Epidermal melanocyte (primary cell): ENCODE measurements at regions not wholly inside any gene's neighbourhood (a gene's known extent, or its start where the extent isn't known, plus 50 kb on each side); places are given as distances from the start of the nearest gene placed in this dataset.
"Not testable (repeated sequence)": the region's sequence is repeated elsewhere in the genome, so short reads cannot be mapped to it uniquely, and the experiment has no call there.

Source experiments
- DNase-seq: peaks from one replicate; pipeline ENCODE4 v3.0.0; 2011; ENCODE audit warnings: low spot score; ENCODE audit not compliant: insufficient read length

DNA sequence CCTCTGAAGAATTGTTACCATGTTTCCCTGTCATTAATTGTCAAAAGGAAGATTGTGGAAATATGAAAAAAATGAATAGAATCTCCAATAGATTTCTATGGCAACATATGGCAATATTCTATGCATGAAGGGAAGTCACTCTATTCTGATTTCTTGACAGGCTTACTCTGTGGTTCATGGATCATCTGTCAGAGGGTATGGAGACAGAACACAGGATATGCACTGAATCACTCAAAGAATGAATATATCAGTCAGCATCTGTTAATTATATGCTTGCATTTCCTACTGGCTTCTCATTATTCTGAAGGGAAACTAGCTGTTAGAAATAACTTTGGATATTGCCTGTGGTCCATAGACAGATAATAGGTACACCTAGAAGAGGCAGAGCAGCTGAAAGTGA lies 918.9 kb downstream of the DTWD2 start:
- no peak for DNase-seq

DNA sequence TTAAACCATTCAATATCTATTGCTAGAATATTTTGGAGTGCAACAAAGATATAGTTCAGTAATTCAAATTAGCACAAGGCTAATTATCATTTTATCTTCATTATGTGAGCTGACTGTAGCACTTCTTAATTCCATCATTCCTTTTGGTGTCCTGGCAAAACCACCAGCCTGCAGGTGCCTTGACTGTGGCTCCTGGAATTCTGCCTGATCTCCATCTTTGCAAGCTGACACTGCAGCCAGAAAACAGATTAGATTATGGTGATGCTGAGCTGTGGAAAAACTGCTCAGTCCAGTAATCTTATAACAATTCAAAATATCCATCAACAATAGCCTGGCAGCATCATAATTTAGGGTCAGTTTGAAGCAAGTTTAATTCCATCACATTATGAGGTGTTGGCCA lies 919.5 kb downstream of the DTWD2 start:
- no peak for DNase-seq

DNA sequence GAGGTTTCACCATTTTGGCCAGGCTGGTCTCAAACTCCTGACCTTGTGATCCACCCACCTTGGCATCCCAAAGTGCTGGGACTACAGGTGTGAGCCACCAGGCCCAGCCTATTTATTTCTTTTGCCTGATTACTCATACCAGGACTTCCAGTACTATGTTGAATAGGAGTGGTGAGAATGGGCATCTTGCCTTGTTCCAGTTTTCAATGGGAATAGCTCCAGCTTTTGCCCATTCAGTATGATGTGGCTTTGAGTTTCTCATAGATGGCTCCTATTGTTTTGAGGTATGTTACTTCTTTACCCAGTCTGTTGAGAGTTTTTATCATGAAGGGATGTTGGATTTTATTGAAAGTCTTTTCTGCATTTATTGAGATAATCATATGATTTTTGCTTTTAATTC lies 924.5 kb downstream of the DTWD2 start:
- DNase-seq: not testable (repeated sequence)

DNA sequence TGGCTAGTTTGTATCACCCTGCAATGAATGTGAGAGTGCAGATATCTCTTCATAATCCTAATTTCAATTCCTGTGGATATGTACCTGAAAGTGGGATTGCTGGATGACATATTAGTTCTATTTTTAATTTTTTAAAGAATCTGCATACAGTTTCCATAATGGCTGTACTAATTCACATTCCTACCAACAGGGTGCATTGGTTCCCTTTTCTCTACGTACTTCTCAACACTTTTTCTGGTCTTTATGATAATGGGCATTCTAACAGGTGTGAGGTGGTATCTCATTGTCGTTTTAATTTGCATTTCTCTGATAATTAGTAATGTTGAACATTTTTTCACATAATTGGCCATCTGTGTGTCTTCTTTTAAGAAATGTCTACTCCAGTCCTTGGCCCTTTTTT lies 927.5 kb downstream of the DTWD2 start:
- no peak for DNase-seq

DNA sequence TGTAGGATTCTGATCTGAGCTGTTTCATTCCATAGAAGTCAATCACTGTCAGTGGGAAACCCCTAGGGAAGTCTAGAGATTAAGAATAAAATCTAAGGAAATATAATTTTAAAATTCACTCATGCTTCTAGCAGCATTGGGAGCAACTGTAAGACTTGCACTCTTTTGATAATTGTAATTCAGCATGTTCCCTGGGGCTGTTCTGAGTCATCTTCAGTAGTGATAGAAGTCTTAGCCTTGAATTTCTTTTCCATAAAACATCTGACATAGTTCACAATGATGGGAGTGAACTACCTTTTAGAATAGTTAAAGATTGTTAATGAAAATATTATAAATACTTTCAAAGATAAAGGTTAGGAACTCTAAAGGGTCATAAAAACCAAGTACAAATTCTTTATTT lies 935.8 kb downstream of the DTWD2 start:
- no peak for DNase-seq

DNA sequence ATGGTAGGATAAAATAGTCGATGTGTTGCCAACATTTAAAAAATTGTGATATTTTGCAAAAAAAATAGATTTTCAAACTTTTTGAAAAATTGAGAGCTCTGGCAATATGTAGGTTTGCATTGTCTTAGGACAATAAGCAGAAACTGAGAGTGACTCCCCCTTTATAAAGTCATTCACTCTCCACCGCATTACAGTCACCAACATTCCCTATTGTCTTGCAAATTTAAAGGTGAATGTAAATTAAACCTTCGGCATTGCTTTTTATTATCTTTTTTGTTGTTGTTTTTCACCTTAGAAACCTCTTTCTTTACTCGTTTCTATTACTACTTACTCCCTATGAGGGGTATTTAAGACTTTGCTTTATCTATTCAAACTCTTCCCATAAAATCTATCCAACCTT lies 944.2 kb downstream of the DTWD2 start:
- no peak for DNase-seq

DNA sequence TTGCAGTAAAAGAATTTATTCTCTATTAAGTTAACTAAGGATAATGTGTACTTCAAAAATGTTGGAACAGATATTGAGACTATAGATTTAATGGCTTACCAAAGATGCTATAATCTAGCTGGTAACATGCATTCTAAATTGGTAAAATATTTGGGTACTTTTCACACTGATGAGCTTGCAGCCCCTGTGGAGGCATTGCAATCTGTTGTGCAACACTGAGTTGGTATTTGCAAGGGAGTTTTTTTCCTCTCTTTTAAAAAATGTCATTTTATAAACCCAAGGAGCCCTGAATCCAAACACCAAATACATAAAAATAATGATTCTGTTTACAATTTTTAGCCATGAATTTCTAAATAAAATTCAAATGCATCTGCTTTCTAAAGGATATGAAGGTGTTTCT lies 944.8 kb downstream of the DTWD2 start:
- DNase-seq: no peak

DNA sequence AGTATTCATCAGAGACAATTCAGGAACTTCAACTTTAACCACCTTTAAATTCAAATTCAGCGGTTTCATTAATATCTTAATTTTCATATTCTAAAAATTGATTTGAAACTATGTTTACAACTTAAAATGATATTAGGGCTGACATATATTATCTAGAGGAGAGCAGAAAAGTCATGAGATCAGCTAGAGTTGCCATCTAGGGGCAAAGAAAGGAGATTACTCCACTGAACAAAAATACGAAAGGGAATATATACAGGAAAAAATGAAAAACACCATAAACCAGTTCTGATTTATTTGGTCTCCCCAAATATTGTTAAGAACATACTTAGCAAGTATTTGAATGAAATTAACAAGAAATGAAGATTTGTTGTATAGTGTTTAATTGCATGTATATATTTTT lies 946.3 kb downstream of the DTWD2 start:
- DNase-seq: no peak

DNA sequence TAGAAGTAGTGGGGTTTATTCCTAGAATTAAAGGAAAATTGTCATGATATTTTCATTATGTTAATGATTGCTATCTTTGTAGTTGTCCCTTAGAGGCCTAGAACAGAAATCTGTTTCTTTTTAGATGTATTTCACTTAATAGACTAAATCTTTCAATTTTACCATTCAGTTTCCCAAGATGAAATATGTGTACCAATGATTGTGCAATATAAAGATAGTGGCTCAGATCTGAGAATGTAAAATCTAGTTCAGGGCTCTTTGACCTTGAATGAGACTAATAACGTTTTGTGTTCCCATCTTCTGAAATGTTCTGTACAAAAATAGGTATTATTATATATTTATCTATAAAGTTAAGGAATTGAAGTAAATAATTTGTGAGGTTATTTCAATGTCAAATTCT lies 947.9 kb downstream of the DTWD2 start:
- no peak for DNase-seq

DNA sequence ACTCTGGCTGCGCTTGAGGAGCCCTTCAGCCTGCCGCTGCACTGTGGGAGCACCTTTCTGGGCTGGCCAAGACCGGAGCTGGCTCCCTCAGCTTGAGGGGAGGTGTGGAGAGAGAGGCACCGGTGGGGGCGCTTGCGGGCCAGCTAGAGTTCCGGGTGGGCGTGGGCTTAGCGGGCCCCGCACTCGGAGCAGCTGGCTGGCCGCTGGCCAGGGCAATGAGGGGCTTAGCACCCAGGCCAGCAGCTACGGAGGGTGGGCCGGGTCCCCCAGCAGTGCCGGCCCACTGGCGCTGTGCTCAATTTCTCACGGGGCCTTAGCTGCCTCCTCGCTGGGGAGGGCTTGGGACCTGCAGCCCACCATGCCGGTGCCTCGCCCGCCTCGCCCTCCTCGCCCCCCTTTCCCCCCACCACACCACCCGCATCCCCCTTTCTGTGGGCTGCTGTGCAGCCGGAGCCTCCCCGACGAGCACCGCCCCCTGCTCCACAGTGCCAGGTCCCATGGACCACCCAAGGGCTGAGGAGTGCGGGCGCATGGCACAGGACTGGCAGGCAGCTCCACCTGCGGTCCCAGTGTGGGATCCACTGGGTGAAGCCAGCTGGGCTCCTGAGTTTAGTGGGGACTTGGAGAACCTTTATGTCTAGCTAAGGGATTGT lies 954.5 kb downstream of the DTWD2 start:
- no peak for DNase-seq

DNA sequence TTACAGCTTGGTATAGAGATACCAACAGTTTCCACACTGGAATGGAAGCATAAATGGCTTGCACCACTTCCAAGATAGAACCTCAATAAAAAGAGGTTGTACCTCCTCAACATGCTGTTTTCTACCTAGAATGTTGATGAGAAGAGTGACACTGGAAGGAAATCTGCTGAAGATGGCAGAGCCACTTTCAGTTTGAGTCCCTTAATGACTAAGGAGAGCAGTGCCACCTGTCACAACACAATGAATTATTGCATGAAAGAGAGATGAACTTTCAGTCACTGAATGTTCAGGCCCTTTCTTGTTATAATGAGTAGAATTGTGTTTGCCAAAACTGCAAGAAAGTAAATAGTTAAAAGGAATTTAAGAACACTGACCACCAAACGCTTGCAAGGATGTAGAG lies 958.5 kb downstream of the DTWD2 start:
- no peak for DNase-seq

DNA sequence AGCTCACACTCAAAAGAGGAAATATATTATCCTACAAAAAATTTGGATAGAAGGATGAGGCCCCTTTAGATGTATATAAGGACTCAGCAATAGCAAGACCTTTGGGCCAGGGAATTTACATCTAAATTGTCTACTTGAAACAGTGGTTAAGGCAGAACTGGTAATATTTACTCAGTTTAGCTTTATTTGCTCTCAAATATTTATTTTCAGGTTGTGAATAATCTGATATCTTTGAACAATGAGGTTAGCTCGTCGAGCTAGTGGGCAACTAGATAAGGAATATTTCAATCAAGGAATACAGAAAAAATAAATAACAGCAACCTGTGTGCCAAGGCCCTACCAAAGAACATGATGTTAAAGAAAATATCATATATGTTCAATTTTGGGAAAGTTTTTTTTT lies 966.3 kb downstream of the DTWD2 start:
- no peak for DNase-seq

DNA sequence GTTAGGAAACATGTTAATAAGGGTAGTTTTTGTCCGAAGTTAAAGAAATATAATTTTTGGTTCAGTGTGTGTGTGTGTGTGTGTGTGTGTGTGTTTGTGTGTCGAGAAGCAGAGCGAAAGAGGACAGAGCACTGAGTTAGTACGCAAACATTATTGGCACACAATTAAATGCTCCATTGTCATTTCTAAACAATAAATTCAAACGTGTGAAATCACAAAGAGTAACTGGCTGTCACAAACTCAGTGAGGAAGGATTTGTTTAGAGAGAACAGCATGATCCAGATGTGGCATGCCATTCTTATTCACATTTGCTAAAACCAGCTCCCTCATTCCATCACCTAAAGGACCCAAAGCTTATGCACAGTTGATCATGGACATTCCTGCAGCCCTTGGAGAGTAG lies 970.8 kb downstream of the DTWD2 start:
- DNase-seq: no peak

DNA sequence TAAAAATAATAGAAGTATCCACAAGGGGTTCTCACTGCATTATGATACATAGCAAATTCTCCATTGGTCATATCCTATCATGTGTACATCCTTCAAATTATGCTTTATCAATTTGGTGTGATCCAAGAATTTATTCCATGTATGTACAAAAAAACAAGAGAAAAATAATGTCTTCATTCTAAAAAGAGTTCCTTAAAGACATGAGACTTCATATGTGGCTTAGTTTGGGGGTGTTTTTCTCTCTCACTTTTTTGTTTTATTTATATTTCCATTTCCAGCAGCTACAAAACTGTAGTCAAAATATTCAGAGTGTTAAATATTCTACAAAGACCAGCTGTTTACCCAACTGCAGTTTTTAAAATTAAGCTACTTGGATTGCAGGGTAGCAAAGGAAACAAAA lies 972.0 kb downstream of the DTWD2 start:
- no peak for DNase-seq

DNA sequence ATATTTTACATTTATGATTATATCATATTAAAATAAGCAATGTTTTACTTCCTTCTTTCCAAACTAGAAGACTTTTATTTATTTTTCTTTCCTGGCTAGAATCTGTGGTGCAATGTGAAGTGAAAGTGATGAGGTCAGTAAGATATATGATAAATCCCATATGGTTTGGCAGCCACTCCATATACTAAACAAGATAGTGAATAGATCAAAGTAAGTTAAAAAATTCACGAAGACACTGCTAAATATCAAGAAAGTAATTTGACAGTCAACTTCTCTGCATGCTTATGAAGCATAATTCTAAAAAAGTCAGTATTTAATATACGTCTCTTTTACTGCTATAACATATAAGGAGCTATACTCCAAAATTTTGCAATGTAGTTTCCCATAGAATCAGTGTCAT lies 972.8 kb downstream of the DTWD2 start:
- DNase-seq: no peak

DNA sequence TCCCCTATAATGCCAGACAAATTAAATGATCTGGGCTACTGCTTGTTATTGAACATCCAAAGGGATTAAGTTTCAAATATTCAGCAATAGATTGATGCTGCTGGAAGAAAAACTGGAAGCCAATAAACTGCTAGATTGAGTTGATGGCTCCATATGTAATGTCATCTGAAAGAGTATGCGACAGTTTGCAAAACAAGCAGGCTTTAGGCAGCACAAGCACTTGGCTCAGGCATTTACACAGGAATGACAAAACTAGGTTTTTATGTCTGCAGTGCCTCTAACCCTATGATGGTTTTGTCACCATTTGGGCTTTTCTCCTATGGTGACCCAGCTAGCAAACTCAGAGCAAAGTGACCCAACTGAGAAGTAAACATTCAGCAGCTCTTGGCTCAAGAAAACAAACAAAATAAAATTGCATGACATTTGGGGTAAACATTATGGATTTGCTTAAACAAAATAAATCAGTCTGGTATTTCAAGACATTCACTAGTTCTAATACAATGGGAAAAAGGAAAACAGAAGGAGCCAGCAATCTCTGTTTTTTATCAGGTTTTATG lies 978.5 kb downstream of the DTWD2 start:
- DNase-seq: no peak

DNA sequence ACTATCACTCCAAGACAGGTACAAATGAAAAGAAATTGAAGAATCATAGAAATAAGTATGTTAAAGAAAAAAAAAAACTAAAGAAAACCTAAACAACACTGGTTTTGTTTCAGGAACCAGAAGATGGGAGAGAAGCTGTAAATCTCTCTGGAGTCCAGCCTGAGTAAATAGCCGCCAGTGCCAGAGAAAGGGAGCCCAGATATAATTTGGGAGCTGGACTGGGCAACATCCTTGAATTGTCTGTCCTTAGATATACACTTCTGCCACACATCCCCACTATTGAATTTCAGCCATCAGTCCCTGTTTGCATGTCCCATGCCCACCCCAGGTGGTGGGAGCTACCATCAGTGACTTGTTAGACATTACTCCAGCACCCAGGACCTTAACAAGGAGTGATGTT lies 979.6 kb downstream of the DTWD2 start:
- no peak for DNase-seq

DNA sequence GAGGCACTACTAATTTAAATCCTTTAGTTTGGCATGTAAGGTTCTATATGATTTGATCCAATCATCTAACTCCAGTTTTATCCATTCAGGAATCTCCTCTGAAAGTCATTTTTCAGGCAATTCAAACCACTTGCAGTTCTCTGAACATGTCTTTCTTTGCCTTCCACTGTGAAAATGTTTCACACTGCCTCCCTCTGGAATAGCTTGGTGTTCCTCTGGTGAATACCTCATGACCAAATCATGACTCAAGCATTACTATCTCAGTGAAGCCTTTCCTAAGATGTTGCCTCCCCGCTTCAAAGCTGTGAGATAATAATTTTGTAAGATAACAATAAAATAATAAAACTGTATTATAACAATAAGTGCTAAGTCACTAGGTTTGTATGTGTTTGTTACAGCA lies 981.1 kb downstream of the DTWD2 start:
- no peak for DNase-seq

DNA sequence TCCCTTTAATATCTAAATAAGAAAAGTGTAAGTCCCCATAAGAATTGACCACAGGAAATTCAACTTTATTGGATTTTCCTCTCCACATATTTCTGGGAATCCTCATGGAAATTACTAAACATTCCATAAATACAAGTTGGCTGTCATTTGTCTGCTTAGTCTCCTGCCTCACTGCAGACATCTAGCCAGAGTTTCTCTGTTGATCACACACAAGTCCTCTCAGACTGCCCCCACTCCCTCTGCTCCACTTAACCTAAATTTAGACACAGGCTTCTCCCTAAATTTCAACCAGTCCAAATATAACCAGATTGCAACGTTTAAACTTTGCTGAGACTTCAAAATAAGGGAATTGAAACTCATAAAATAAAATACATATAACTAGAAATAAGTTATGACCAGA lies 982.1 kb downstream of the DTWD2 start:
- no peak for DNase-seq

DNA sequence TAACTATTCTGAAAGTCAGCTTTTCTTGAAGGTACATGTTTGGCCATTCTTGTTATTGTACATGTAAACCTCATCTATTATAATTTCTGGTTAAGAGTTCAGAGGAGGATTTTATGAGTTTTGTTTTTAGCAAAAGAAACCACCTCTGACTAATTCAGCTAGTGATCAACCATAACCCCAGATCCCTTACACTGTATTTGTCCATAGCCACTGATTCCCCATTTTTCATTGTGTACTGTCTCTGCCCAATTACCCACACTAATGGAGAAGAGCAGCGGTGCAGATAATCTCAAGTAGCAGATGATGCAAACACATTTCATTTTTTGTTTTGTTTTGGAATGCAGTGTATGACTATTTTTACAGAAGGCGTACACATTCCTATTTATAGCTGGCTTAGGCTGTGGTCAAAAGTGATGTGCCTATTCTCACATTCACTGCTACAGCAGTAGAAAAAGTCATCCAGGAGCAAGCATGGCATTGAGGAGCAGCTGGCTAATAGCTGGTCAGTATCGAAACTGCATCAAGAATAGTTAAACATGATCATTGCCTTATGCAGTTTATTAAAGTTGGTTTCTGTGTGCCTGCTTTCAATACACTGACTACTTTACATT lies 988.3 kb downstream of the DTWD2 start:
- no peak for DNase-seq

DNA sequence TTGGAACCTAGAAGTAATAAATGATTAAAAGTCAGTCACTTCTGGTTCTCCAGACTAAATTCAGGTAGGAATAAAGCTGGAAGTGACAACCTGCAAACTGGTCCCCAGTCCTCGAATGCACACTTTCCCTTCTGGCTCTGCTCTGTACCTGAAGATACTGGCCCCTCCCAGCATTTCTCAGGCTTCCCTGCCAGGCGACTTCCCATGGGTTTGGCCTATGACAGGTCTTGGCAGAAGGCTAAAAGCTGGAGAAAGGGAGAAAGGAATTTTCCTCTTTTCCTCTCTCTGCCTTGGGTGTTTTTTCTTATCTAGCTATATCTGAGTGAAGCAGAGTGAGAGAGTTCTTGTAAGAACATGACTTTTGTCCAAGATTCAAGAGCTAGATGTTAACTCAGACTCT lies 1005.7 kb downstream of the DTWD2 start:
- DNase-seq: no peak

DNA sequence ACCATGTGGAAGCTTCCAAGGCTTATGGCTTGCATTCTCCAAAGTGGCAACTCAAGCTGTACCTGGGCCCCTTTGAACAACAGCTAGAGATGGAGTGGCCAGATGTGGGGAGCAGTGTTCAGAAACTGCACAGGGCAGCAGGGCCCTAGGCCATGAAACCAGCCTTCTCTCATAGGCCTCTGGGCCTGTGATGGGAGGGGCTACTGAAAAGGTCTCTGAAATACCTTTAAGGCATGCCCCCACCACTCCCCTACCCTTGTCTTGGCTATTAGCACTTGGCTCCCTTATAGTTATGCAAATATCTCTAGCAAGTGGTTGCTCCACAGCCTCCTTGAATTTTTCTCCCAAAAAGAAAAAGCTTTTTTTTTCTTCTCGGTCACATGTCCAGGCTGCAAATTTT lies 1014.6 kb downstream of the DTWD2 start:
- DNase-seq: no peak

DNA sequence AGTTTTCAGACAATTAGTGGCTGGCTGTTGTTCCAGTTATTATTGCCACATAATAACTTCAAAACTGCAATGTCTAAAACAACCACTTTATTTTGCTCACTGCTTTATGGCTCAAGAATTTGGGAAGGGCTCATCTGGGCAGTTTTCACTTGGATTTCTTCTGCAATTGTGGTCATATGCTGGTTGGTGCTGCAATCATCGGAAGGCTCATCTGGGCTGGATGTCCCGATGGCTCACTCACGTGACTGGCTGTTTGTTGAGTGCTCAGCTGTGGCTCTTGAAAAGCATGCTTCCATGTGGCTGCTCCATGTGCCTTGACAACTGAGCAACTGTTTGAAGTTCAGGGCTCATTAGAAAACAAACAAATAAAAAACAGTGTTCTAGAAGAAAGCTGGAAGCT lies 1032.5 kb downstream of the DTWD2 start:
- no peak for DNase-seq
